IMR-90 (cell line): ENCODE measurements at regions not wholly inside any gene's neighbourhood (a gene's known extent, or its start where the extent isn't known, plus 50 kb on each side); places are given as distances from the start of the nearest gene placed in this dataset.

Source experiments
- ATAC-seq: fragments of 200-7000 bp; cut with Tn5 transposase; 2 replicates; pipeline ENCODE4 v1.9.1; 2020; ENCODE audit warnings: low read depth, mild to moderate bottlenecking, moderate library complexity
- BruUV-seq: library from RNA; stranded (reverse); fragments of 400-500 nt; replicated peaks from 2 replicates; lab custom pipeline; 2021; lab: Mats Ljungman, UMichigan
- CTCF ChIA-PET: fragments of 300-600 bp; formaldehyde crosslinking; extraction: SDS; loops from one replicate; lab custom pipeline; 2021; ENCODE audit warnings: antibody characterized with exemption; lab: Yijun Ruan, JAX
- POLR2A ChIA-PET: fragments of 300-600 bp; sonication (Branson Sonifier 250); formaldehyde crosslinking; loops from one replicate; lab custom pipeline; 2022; ENCODE audit warnings: antibody characterized with exemption; ENCODE audit not compliant: unreplicated experiment; lab: Charles Lee
- DNase-seq: peaks from one replicate; pipeline ENCODE4 v3.0.0; 2013
- H2AFZ ChIP-seq: replicated peaks from 2 replicates; pipeline ENCODE3; 2013; ENCODE audit warnings: low read length, mild to moderate bottlenecking; ENCODE audit not compliant: poor library complexity
- H2AK5ac ChIP-seq: 2 replicates; pipeline ENCODE4 v1.6.1; 2013; ENCODE audit warnings: low read depth, low read length, inconsistent platforms
- H2AK9ac ChIP-seq: replicated peaks from 2 replicates; pipeline ENCODE3; 2013; ENCODE audit warnings: mild to moderate bottlenecking, low read depth, low read length, moderate library complexity; ENCODE audit not compliant: poor library complexity
- H2BK120ac ChIP-seq: 2 replicates; pipeline ENCODE4 v1.6.1; 2013; ENCODE audit warnings: low read depth, low read length, inconsistent platforms
- H2BK15ac ChIP-seq: 3 replicates; pipeline ENCODE4 v1.6.1; 2013; ENCODE audit warnings: low read depth, low read length, inconsistent platforms
- H2BK20ac ChIP-seq: 2 replicates; pipeline ENCODE4 v1.6.1; 2013; ENCODE audit warnings: low read depth, mild to moderate bottlenecking, inconsistent platforms, low read length, moderate library complexity
- H2BK5ac ChIP-seq: 2 replicates; pipeline ENCODE4 v1.6.1; 2013; ENCODE audit warnings: mild to moderate bottlenecking, low read depth, low read length, inconsistent platforms; ENCODE audit not compliant: poor library complexity, severe bottlenecking
- H3K14ac ChIP-seq: replicated peaks from 2 replicates; pipeline ENCODE4 v1.6.1; 2013; ENCODE audit warnings: low read depth, low read length, inconsistent platforms
- H3K18ac ChIP-seq: 2 replicates; pipeline ENCODE4 v1.6.1; 2013; ENCODE audit warnings: low read depth, low read length, control low read depth
- H3K23ac ChIP-seq: 2 replicates; pipeline ENCODE4 v1.6.1; 2013; ENCODE audit warnings: low read depth, low read length, inconsistent platforms
- H3K27ac ChIP-seq: 2 replicates; pipeline ENCODE4 v1.5.1; 2013; ENCODE audit warnings: mild to moderate bottlenecking, control low read depth, low read length; ENCODE audit not compliant: insufficient read depth
- H3K27me3 ChIP-seq: 2 replicates; pipeline ENCODE4 v1.6.1; 2013; ENCODE audit warnings: low read length; ENCODE audit not compliant: control insufficient read depth, insufficient read depth
- H3K36me3 ChIP-seq: 2 replicates; pipeline ENCODE4 v1.6.1; 2013; ENCODE audit warnings: low read length, mixed read lengths; ENCODE audit not compliant: control insufficient read depth, insufficient read depth
- H3K4ac ChIP-seq: 2 replicates; pipeline ENCODE4 v1.6.1; 2013; ENCODE audit warnings: low read depth, low read length, inconsistent platforms
- H3K4me1 ChIP-seq: 2 replicates; pipeline ENCODE4 v1.6.1; 2013; ENCODE audit warnings: low read length, mixed read lengths; ENCODE audit not compliant: control insufficient read depth, insufficient read depth
- H3K4me2 ChIP-seq: 2 replicates; pipeline ENCODE4 v1.6.1; 2013; ENCODE audit warnings: low read depth, mild to moderate bottlenecking, control low read depth, low read length, moderate library complexity
- H3K4me3 ChIP-seq: 2 replicates; pipeline ENCODE4 v1.5.1; 2013; ENCODE audit warnings: low read depth, mild to moderate bottlenecking, control low read depth, low read length, moderate library complexity; ENCODE audit not compliant: insufficient read depth
- H3K56ac ChIP-seq: 2 replicates; pipeline ENCODE4 v1.6.1; 2013; ENCODE audit warnings: low read length, inconsistent platforms; ENCODE audit not compliant: insufficient read depth; ENCODE audit errors: extremely low read depth
- H3K79me1 ChIP-seq, 2 experiments: 2 replicates each; pipeline ENCODE4 v1.6.1; 2013; ENCODE audit warnings: low read length in 2 of 2, inconsistent platforms in 1 of 2, low read depth in 1 of 2
- H3K9ac ChIP-seq: 2 replicates; pipeline ENCODE4 v1.6.1; 2013; ENCODE audit warnings: low read depth, low read length, control low read depth
- H3K9me1 ChIP-seq: 2 replicates; pipeline ENCODE4 v1.6.1; 2013; ENCODE audit warnings: low read length, inconsistent platforms; ENCODE audit not compliant: insufficient read depth
- H3K9me3 ChIP-seq: 2 replicates; pipeline ENCODE4 v1.6.1; 2013; ENCODE audit warnings: low read length; ENCODE audit not compliant: control insufficient read depth, insufficient read depth
- H4K20me1 ChIP-seq: 2 replicates; pipeline ENCODE4 v1.6.1; 2013; ENCODE audit warnings: low read length, inconsistent platforms; ENCODE audit not compliant: insufficient read depth
- H4K5ac ChIP-seq: 2 replicates; pipeline ENCODE4 v1.6.1; 2013; ENCODE audit warnings: mild to moderate bottlenecking, low read depth, low read length, control low read depth
- H4K8ac ChIP-seq, 2 experiments: 2 replicates each; pipeline ENCODE4 v1.6.1; 2013; ENCODE audit warnings: low read depth in 2 of 2, low read length in 2 of 2, control low read depth in 1 of 2, inconsistent platforms in 1 of 2
- H4K91ac ChIP-seq: 2 replicates; pipeline ENCODE4 v1.6.1; 2013; ENCODE audit warnings: low read depth, low read length, inconsistent platforms; ENCODE audit not compliant: insufficient read depth
- CEBPB ChIP-seq: IDR thresholded peaks from 2 replicates; pipeline ENCODE4 v1.6.1; 2012; ENCODE audit warnings: low read depth, low read length, improper control_type of control experiment
- CHD1 ChIP-seq: IDR thresholded peaks from 2 replicates; pipeline ENCODE4 v1.6.1; 2012; ENCODE audit warnings: low read depth, low read length, improper control_type of control experiment
- FOS ChIP-seq: fragments of 150-350 bp; IDR thresholded peaks from 2 replicates; pipeline ENCODE4 v1.6.1; 2016; ENCODE audit warnings: low read depth, low read length
- MAFK ChIP-seq: IDR thresholded peaks from 2 replicates; pipeline ENCODE4 v1.6.1; 2012; ENCODE audit warnings: low read depth, low read length, improper control_type of control experiment
- MXI1 ChIP-seq: IDR thresholded peaks from 2 replicates; pipeline ENCODE4 v1.6.1; 2012; ENCODE audit warnings: low read depth, mild to moderate bottlenecking, low read length, moderate library complexity, borderline replicate concordance
- NFE2L2 ChIP-seq: fragments of 150-350 bp; IDR thresholded peaks from 2 replicates; pipeline ENCODE4 v1.6.1; 2016; ENCODE audit warnings: low read depth, mild to moderate bottlenecking, low read length
- POLR2A ChIP-seq: IDR thresholded peaks from 2 replicates; pipeline ENCODE4 v1.6.1; 2012; ENCODE audit warnings: mild to moderate bottlenecking, low read depth, low read length
- RCOR1 ChIP-seq: IDR thresholded peaks from 2 replicates; pipeline ENCODE4 v1.6.1; 2012; ENCODE audit warnings: mild to moderate bottlenecking, low read length, improper control_type of control experiment; ENCODE audit not compliant: insufficient replicate concordance
- RFX5 ChIP-seq: IDR thresholded peaks from 2 replicates; pipeline ENCODE4 v1.8.0; 2012; ENCODE audit warnings: low read depth, mild to moderate bottlenecking, low read length, moderate library complexity
- SMC3 ChIP-seq: fragments of 150-350 bp; IDR thresholded peaks from 2 replicates; pipeline ENCODE4 v1.6.1; 2016; ENCODE audit warnings: low read depth, mild to moderate bottlenecking, antibody characterized with exemption, low read length, moderate library complexity
- WGBS, 2 experiments: methylation state at CpG; one replicate each; pipeline versions ENCODE4 v1.1.5 to v1.1.7; 2013; ENCODE audit warnings: missing lambda C conversion rate in 2 of 2; ENCODE audit not compliant: insufficient read length in 1 of 2; ENCODE audit errors: extremely low coverage in 2 of 2; 5-methylcytosine and 5-hydroxymethylcytosine counted together
- dilution Hi-C: fragments of 300-500 bp; cut with HindIII; formaldehyde crosslinking; loops from one replicate; pipeline ENCODE4 v1.14.3; 2018; ENCODE audit warnings: low sequenced_read_pairs; ENCODE audit not compliant: unreplicated experiment
- in situ Hi-C: fragments of 300-500 bp; cut with MboI; formaldehyde crosslinking; loops from 3 replicates; pipeline ENCODE4 v1.14.3; 2019; ENCODE audit warnings: low sequenced_read_pairs, inconsistent platforms, mixed read lengths
- intact Hi-C: fragments of 100-400 bp; cut with micrococcal nuclease; formaldehyde crosslinking; loops from 2 replicates; pipeline ENCODE4 v1.10.0; 2022
- TF ChIP-seq, protein P1 (sequence below): conservative IDR thresholded peaks from 2 replicates; pipeline ENCODE4 v1.5.1; 2012; ENCODE audit warnings: mild to moderate bottlenecking, low read depth, low read length, improper control_type of control experiment
- TF ChIP-seq, protein P2 (sequence below): fragments of 150-350 bp; IDR thresholded peaks from 2 replicates; pipeline ENCODE4 v1.6.1; 2016; ENCODE audit warnings: low read depth, mild to moderate bottlenecking, low read length, moderate library complexity, borderline replicate concordance
- TF ChIP-seq, protein P3 (sequence below): fragments of 150-350 bp; IDR thresholded peaks from 2 replicates; pipeline ENCODE4 v1.6.1; 2017; ENCODE audit warnings: mild to moderate bottlenecking, antibody characterized with exemption, low read length, low read depth

DNA sequence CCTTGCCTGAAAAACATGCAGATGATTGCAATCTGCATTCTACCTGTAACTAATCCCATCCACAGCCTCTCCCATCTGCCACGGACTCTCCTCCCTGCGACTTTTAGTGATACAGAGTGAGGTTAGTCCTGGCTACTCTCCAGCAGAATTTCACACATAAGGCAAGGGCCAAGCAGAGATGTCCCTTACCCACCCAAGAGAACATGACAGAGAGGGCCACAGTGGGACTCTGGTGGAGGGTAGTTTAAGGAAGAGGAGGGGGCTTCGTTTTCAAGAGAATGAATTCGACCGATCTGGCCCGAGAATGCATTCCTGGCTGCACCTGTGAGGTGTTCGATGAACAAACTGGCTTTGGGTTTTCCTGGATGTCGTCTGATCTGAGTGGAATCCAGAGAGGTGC lies 87.5 kb upstream of the SIM2 start:
- H2BK15ac ChIP-seq = no peak overlapping the region
- no peak overlapping the region for H3K14ac ChIP-seq
- peaks cover 36% of the 10 kb centered on the region for H3K27me3 ChIP-seq
- no peaks in the 10 kb centered on the region for H3K79me1 ChIP-seq
- ChIA-PET CTCF (no interaction called here), POLR2A (no interaction called here)
- DNase-seq = no peak
- no peak overlapping the region for H2BK20ac ChIP-seq
- intact Hi-C loops = no loop called here
- H3K27ac ChIP-seq = no peak overlapping the region
- no peak overlapping the region for H2BK120ac ChIP-seq
- TF ChIP-seq RFX5 = no peak
- TF ChIP-seq CHD1 = no peak
- no peak for TF ChIP-seq FOS
- no peak for TF ChIP-seq POLR2A
- TF ChIP-seq MAFK = no peak
- TF ChIP-seq, protein P1, sequence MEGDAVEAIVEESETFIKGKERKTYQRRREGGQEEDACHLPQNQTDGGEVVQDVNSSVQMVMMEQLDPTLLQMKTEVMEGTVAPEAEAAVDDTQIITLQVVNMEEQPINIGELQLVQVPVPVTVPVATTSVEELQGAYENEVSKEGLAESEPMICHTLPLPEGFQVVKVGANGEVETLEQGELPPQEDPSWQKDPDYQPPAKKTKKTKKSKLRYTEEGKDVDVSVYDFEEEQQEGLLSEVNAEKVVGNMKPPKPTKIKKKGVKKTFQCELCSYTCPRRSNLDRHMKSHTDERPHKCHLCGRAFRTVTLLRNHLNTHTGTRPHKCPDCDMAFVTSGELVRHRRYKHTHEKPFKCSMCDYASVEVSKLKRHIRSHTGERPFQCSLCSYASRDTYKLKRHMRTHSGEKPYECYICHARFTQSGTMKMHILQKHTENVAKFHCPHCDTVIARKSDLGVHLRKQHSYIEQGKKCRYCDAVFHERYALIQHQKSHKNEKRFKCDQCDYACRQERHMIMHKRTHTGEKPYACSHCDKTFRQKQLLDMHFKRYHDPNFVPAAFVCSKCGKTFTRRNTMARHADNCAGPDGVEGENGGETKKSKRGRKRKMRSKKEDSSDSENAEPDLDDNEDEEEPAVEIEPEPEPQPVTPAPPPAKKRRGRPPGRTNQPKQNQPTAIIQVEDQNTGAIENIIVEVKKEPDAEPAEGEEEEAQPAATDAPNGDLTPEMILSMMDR = no peak
- TF ChIP-seq RCOR1 = no peak
- no peak for TF ChIP-seq NFE2L2
- no peak for TF ChIP-seq MXI1
- TF ChIP-seq SMC3 = no peak
- no peak for TF ChIP-seq CEBPB
- TF ChIP-seq, protein P2, sequence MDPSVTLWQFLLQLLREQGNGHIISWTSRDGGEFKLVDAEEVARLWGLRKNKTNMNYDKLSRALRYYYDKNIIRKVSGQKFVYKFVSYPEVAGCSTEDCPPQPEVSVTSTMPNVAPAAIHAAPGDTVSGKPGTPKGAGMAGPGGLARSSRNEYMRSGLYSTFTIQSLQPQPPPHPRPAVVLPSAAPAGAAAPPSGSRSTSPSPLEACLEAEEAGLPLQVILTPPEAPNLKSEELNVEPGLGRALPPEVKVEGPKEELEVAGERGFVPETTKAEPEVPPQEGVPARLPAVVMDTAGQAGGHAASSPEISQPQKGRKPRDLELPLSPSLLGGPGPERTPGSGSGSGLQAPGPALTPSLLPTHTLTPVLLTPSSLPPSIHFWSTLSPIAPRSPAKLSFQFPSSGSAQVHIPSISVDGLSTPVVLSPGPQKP = no peak
- TF ChIP-seq, protein P3, sequence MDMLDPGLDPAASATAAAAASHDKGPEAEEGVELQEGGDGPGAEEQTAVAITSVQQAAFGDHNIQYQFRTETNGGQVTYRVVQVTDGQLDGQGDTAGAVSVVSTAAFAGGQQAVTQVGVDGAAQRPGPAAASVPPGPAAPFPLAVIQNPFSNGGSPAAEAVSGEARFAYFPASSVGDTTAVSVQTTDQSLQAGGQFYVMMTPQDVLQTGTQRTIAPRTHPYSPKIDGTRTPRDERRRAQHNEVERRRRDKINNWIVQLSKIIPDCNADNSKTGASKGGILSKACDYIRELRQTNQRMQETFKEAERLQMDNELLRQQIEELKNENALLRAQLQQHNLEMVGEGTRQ = no peak
- H3K36me3 ChIP-seq = no peaks in the 10 kb centered on the region
- no peak for ATAC-seq
- no peak overlapping the region for H3K18ac ChIP-seq
- H2AK5ac ChIP-seq = no peak overlapping the region
- no peaks in the 10 kb centered on the region for H4K20me1 ChIP-seq
- H3K9ac ChIP-seq = no peak overlapping the region
- peaks cover 6% of the 10 kb centered on the region for H3K4me1 ChIP-seq
- H3K4me2 ChIP-seq = no peak overlapping the region
- H3K56ac ChIP-seq = no peak overlapping the region
- H3K23ac ChIP-seq = no peak overlapping the region
- 83% methylated on average over 4 of the region's 8 CpGs; no CpG with 5 or more reads in 1 of the 2 experiments for WGBS, 2 experiments
- no peak overlapping the region for H2AFZ ChIP-seq
- no peak overlapping the region for H3K4ac ChIP-seq
- H4K8ac ChIP-seq = no peak overlapping the region
- H4K91ac ChIP-seq = no peak overlapping the region
- H3K9me1 ChIP-seq = no peaks in the 10 kb centered on the region; the same call in 1 of the 2 replicates
- peaks cover 9% of the 10 kb centered on the region for H3K9me3 ChIP-seq
- in situ Hi-C loops = no loop called here
- no TSS peak for BruUV-seq
- H4K5ac ChIP-seq = no peak overlapping the region
- dilution Hi-C loops = no loop called here
- no peak overlapping the region for H2AK9ac ChIP-seq
- no peak overlapping the region for H3K4me3 ChIP-seq
- no peak overlapping the region for H2BK5ac ChIP-seq
